ENCODE measurements at regions not wholly inside any gene's neighbourhood (a gene's known extent, or its start where the extent isn't known, plus 50 kb on each side); places are given as distances from the start of the nearest gene placed in this dataset.
A peak's percentile ranks its signal among the peaks of the same experiment; 100 is the strongest.

GRCh38 chr5:36491856-36492255 lies 114.5 kb upstream of the SLC1A3 start:
- H3K27ac ChIP-seq (ENCODE audit: insufficient read depth, low read length, poor library complexity, severe bottlenecking) = no peak overlapping the region
- peaks cover under 1% of the 10 kb centered on the region for H3K27me3 Mint-ChIP-seq
- H3K4me3 Mint-ChIP-seq = no peak overlapping the region
- H3K4me3 ChIP-seq (ENCODE audit: low read depth, low read length) = no peak overlapping the region
- no peaks in the 10 kb centered on the region for H3K36me3 ChIP-seq (ENCODE audit: control insufficient read depth, insufficient read depth, low read length)
- H3K9me3 ChIP-seq (ENCODE audit: control insufficient read depth in 2 of 2, low read length in 2 of 2) = no peaks in the 10 kb centered on the region
- H3K9me3 Mint-ChIP-seq = no peaks in the 10 kb centered on the region
- no peak for ATAC-seq (ENCODE audit: low read depth in 2 of 2)
- no peaks in the 10 kb centered on the region for H3K4me1 Mint-ChIP-seq
- no peaks in the 10 kb centered on the region for H3K4me1 ChIP-seq (ENCODE audit: control insufficient read depth, insufficient read depth, low read length, poor library complexity, severe bottlenecking)
- H3K36me3 Mint-ChIP-seq = no peaks in the 10 kb centered on the region
- H3K27me3 ChIP-seq (ENCODE audit: control insufficient read depth, insufficient read depth, low read length) = no peaks in the 10 kb centered on the region
- H3K27ac Mint-ChIP-seq = no peak overlapping the region
- no peak for DNase-seq

DNA sequence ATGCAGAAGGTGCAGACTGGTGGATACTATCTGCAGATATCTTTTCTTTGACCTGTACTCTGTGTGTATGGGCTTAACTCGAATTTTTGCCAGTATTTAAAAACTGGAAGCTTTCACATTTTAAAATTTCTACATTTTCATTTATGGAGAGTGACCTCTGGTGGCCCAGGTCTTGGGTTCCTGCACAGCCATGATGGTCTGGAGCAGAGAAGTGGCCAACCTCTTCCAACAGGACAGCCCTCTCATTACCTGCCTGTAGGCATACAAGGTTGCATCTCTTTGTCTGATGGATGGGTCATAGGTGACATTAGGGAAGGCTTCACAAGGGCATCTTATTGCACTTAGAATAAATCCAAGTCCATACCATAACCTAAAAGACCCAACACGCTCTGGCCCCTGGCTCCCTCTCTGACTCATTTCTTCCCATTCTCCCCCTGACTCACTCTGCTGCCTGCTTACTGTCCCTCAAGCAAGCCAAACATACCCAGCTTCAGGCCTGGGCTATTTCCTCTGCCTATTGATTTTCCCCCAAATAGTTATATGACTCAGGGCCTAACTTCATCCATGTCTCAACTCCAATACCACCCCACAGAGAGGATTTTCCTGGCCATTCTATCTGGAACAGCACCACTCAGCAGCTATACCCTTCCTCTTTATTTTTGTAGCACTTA lies 113.3 kb upstream of the SLC1A3 start:
- H3K36me3 ChIP-seq (ENCODE audit: control insufficient read depth, insufficient read depth, low read length) = no peaks in the 10 kb centered on the region
- H3K9me3 ChIP-seq (ENCODE audit: control insufficient read depth in 2 of 2, low read length in 2 of 2) = no peaks in the 10 kb centered on the region
- no peaks in the 10 kb centered on the region for H3K36me3 Mint-ChIP-seq
- H3K4me1 ChIP-seq (ENCODE audit: control insufficient read depth, insufficient read depth, low read length, poor library complexity, severe bottlenecking) = no peaks in the 10 kb centered on the region
- H3K27me3 ChIP-seq (ENCODE audit: control insufficient read depth, insufficient read depth, low read length) = no peaks in the 10 kb centered on the region
- H3K4me3 ChIP-seq (ENCODE audit: low read depth, low read length) = no peak overlapping the region
- H3K4me1 Mint-ChIP-seq = no peaks in the 10 kb centered on the region
- H3K27me3 Mint-ChIP-seq = peaks cover 9% of the 10 kb centered on the region
- H3K27ac Mint-ChIP-seq = peak overlapping the region in 1 of 3 donors; percentile 43
- no peaks in the 10 kb centered on the region for H3K9me3 Mint-ChIP-seq
- no peak for DNase-seq
- H3K4me3 Mint-ChIP-seq = no peak overlapping the region
- ATAC-seq (ENCODE audit: low read depth in 2 of 2) = no peak
- H3K27ac ChIP-seq (ENCODE audit: insufficient read depth, low read length, poor library complexity, severe bottlenecking) = no peak overlapping the region

- Mint-ChIP-seq H3K4me1 (no peaks in the 10 kb centered on the region), H3K27ac (no peak overlapping the region), H3K27me3 (peaks cover 9% of the 10 kb centered on the region), H3K4me3 (no peak overlapping the region), H3K9me3 (no peaks in the 10 kb centered on the region), H3K36me3 (no peaks in the 10 kb centered on the region)
- DNase-seq (no peak), ATAC-seq (ENCODE audit: low read depth in 2 of 2) (no peak)
- Histone ChIP-seq H3K4me1 (ENCODE audit: control insufficient read depth, insufficient read depth, low read length, poor library complexity, severe bottlenecking) (no peaks in the 10 kb centered on the region), H3K9me3 (ENCODE audit: control insufficient read depth in 2 of 2, low read length in 2 of 2) (no peaks in the 10 kb centered on the region), H3K4me3 (ENCODE audit: low read depth, low read length) (no peak overlapping the region), H3K27ac (ENCODE audit: insufficient read depth, low read length, poor library complexity, severe bottlenecking) (no peak overlapping the region), H3K36me3 (ENCODE audit: control insufficient read depth, insufficient read depth, low read length) (no peaks in the 10 kb centered on the region), H3K27me3 (ENCODE audit: control insufficient read depth, insufficient read depth, low read length) (no peaks in the 10 kb centered on the region)
Observed at GRCh38 chr5:36494028-36494427, 112.4 kb upstream of the SLC1A3 start.

GRCh38 chr5:36494841-36495601 lies 111.4 kb upstream of the SLC1A3 start:
- Mint-ChIP-seq H3K27ac (no peak overlapping the region), H3K9me3 (no peaks in the 10 kb centered on the region), H3K36me3 (no peaks in the 10 kb centered on the region), H3K4me1 (no peaks in the 10 kb centered on the region), H3K4me3 (no peak overlapping the region), H3K27me3 (peaks cover 9% of the 10 kb centered on the region)
- no peaks in the 10 kb centered on the region for H3K27me3 ChIP-seq (ENCODE audit: control insufficient read depth, insufficient read depth, low read length)
- ATAC-seq (ENCODE audit: low read depth in 2 of 2) = no peak
- no peak for DNase-seq
- no peaks in the 10 kb centered on the region for H3K36me3 ChIP-seq (ENCODE audit: control insufficient read depth, insufficient read depth, low read length)
- no peaks in the 10 kb centered on the region for H3K4me1 ChIP-seq (ENCODE audit: control insufficient read depth, insufficient read depth, low read length, poor library complexity, severe bottlenecking)
- H3K9me3 ChIP-seq (ENCODE audit: control insufficient read depth in 2 of 2, low read length in 2 of 2) = no peaks in the 10 kb centered on the region
- H3K27ac ChIP-seq (ENCODE audit: insufficient read depth, low read length, poor library complexity, severe bottlenecking) = no peak overlapping the region
- H3K4me3 ChIP-seq (ENCODE audit: low read depth, low read length) = no peak overlapping the region

GRCh38 chr5:36495611-36496010 lies 110.8 kb upstream of the SLC1A3 start:
- no peak overlapping the region for H3K27ac Mint-ChIP-seq
- no peak overlapping the region for H3K27ac ChIP-seq (ENCODE audit: insufficient read depth, low read length, poor library complexity, severe bottlenecking)
- H3K36me3 ChIP-seq (ENCODE audit: control insufficient read depth, insufficient read depth, low read length) = no peaks in the 10 kb centered on the region
- no peaks in the 10 kb centered on the region for H3K27me3 ChIP-seq (ENCODE audit: control insufficient read depth, insufficient read depth, low read length)
- H3K27me3 Mint-ChIP-seq = peaks cover 9% of the 10 kb centered on the region
- H3K4me3 Mint-ChIP-seq = no peak overlapping the region
- H3K4me1 ChIP-seq (ENCODE audit: control insufficient read depth, insufficient read depth, low read length, poor library complexity, severe bottlenecking) = no peaks in the 10 kb centered on the region
- no peaks in the 10 kb centered on the region for H3K36me3 Mint-ChIP-seq
- H3K4me3 ChIP-seq (ENCODE audit: low read depth, low read length) = no peak overlapping the region
- H3K4me1 Mint-ChIP-seq = no peaks in the 10 kb centered on the region
- H3K9me3 ChIP-seq (ENCODE audit: control insufficient read depth in 2 of 2, low read length in 2 of 2) = no peaks in the 10 kb centered on the region
- no peaks in the 10 kb centered on the region for H3K9me3 Mint-ChIP-seq
- no peak for ATAC-seq (ENCODE audit: low read depth in 2 of 2)
- no peak for DNase-seq

GRCh38 chr5:36496471-36496870 lies 109.9 kb upstream of the SLC1A3 start:
- Histone ChIP-seq H3K9me3 (ENCODE audit: control insufficient read depth in 2 of 2, low read length in 2 of 2) (no peaks in the 10 kb centered on the region), H3K27ac (ENCODE audit: insufficient read depth, low read length, poor library complexity, severe bottlenecking) (no peak overlapping the region), H3K36me3 (ENCODE audit: control insufficient read depth, insufficient read depth, low read length) (no peaks in the 10 kb centered on the region), H3K4me3 (ENCODE audit: low read depth, low read length) (no peak overlapping the region), H3K4me1 (ENCODE audit: control insufficient read depth, insufficient read depth, low read length, poor library complexity, severe bottlenecking) (no peaks in the 10 kb centered on the region), H3K27me3 (ENCODE audit: control insufficient read depth, insufficient read depth, low read length) (no peaks in the 10 kb centered on the region)
- H3K27ac Mint-ChIP-seq = no peak overlapping the region
- DNase-seq (no peak), ATAC-seq (ENCODE audit: low read depth in 2 of 2) (no peak)
- no peak overlapping the region for H3K4me3 Mint-ChIP-seq
- H3K4me1 Mint-ChIP-seq = no peaks in the 10 kb centered on the region
- no peaks in the 10 kb centered on the region for H3K9me3 Mint-ChIP-seq
- peaks cover 9% of the 10 kb centered on the region for H3K27me3 Mint-ChIP-seq
- H3K36me3 Mint-ChIP-seq = no peaks in the 10 kb centered on the region

- ATAC-seq (ENCODE audit: low read depth in 2 of 2) = no peak
- DNase-seq = no peak
- H3K4me3 Mint-ChIP-seq = no peak overlapping the region
Observed at GRCh38 chr5:36502608-36503007, 103.8 kb upstream of the SLC1A3 start.

DNA sequence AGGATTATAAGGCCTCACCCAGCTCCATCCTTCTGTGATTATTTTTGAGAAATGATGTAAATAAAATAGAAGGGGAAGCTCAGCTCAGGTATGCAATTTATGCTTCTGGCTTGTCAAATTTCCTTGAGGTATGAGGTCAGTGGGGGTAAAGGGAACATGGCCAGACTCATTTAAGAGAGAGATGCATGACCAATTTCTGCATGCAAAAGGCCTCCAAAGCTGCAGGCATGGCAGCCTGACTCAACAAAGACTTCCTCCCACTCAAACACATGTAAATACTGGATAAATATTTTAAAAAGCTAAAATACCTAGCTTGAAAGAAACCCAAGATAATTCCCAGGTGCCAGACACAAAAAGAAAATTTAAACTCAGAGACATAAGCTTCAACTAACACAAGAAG lies 101.4 kb upstream of the SLC1A3 start:
- peaks cover 0 to 3% (median 0%) of the 10 kb centered on the region in 4 donors for H3K4me1 Mint-ChIP-seq
- H3K9me3 ChIP-seq (ENCODE audit: control insufficient read depth in 2 of 2, low read length in 2 of 2) = no peaks in the 10 kb centered on the region
- H3K27me3 ChIP-seq (ENCODE audit: control insufficient read depth, insufficient read depth, low read length) = no peaks in the 10 kb centered on the region
- no peaks in the 10 kb centered on the region for H3K9me3 Mint-ChIP-seq
- no peaks in the 10 kb centered on the region for H3K4me1 ChIP-seq (ENCODE audit: control insufficient read depth, insufficient read depth, low read length, poor library complexity, severe bottlenecking)
- ATAC-seq (ENCODE audit: low read depth in 2 of 2) (no peak), DNase-seq (no peak)
- H3K36me3 ChIP-seq (ENCODE audit: control insufficient read depth, insufficient read depth, low read length) = no peaks in the 10 kb centered on the region
- H3K27ac ChIP-seq (ENCODE audit: insufficient read depth, low read length, poor library complexity, severe bottlenecking) = no peak overlapping the region
- H3K27ac Mint-ChIP-seq = no peak overlapping the region
- H3K4me3 ChIP-seq (ENCODE audit: low read depth, low read length) = no peak overlapping the region
- no peaks in the 10 kb centered on the region for H3K27me3 Mint-ChIP-seq
- H3K36me3 Mint-ChIP-seq = no peaks in the 10 kb centered on the region
- no peak overlapping the region for H3K4me3 Mint-ChIP-seq

More at GRCh38 chr5:36502608-36503007, 103.8 kb upstream of the SLC1A3 start:
- H3K9me3 Mint-ChIP-seq = no peaks in the 10 kb centered on the region
- peak overlapping the region in 1 of 3 donors; percentile 40 for H3K27ac Mint-ChIP-seq
- H3K4me3 ChIP-seq (ENCODE audit: low read depth, low read length) = no peak overlapping the region
- no peaks in the 10 kb centered on the region for H3K9me3 ChIP-seq (ENCODE audit: control insufficient read depth in 2 of 2, low read length in 2 of 2)
- no peaks in the 10 kb centered on the region for H3K4me1 ChIP-seq (ENCODE audit: control insufficient read depth, insufficient read depth, low read length, poor library complexity, severe bottlenecking)
- no peaks in the 10 kb centered on the region for H3K36me3 ChIP-seq (ENCODE audit: control insufficient read depth, insufficient read depth, low read length)
- peaks cover 4% of the 10 kb centered on the region for H3K27me3 Mint-ChIP-seq
- H3K36me3 Mint-ChIP-seq = no peaks in the 10 kb centered on the region
- H3K27me3 ChIP-seq (ENCODE audit: control insufficient read depth, insufficient read depth, low read length) = no peaks in the 10 kb centered on the region
- H3K27ac ChIP-seq (ENCODE audit: insufficient read depth, low read length, poor library complexity, severe bottlenecking) = no peak overlapping the region
- H3K4me1 Mint-ChIP-seq = peaks cover 0 to 2% (median 0%) of the 10 kb centered on the region in 4 donors

Measured in CD4-positive, CD25-positive, alpha-beta regulatory T cell (primary cell).